Right atrium auricular region (tissue), 2 donors: ENCODE measurements at regions not wholly inside any gene's neighbourhood (a gene's known extent, or its start where the extent isn't known, plus 50 kb on each side); places are given as distances from the start of the nearest gene placed in this dataset.

Experiments used
- DNase-seq: peaks from one replicate; pipeline ENCODE4 v3.0.0-alpha.2; 2019; ENCODE audit warnings: low spot score
- H3K27ac ChIP-seq, 2 donors: fragments of 200-600 bp; sonication (generic); 1 replicate in 1 of 2; 2 replicates in 1 of 2; pipeline ENCODE4 v1.5.1; 2016 to 2019
- H3K27me3 ChIP-seq, 2 donors: fragments of 200-600 bp; sonication (generic); one replicate each; pipeline versions ENCODE4 v1.5.1 to v1.6.0; 2017 to 2019
- H3K36me3 ChIP-seq: fragments of 200-600 bp; sonication (generic); one replicate; pipeline ENCODE4 v1.5.1; 2016
- H3K4me1 ChIP-seq, 2 donors: fragments of 200-600 bp; sonication (generic); one replicate each; pipeline versions ENCODE4 v1.5.1 to v1.6.0; 2017 to 2019
- H3K4me3 ChIP-seq, 2 donors: fragments of 200-600 bp; sonication (generic); 1 replicate in 1 of 2; 2 replicates in 1 of 2; pipeline ENCODE4 v1.5.1; 2017 to 2019; ENCODE audit warnings: mild to moderate bottlenecking in 1 of 2, moderate library complexity in 1 of 2
- H3K9me3 ChIP-seq, 2 donors: fragments of 200-600 bp; sonication (generic); one replicate each; pipeline ENCODE4 v1.5.1; 2019
- TF ChIP-seq, protein P1 (sequence below), 2 donors: fragments of 200-600 bp; sonication (generic); IDR thresholded peaks; one replicate each; pipeline ENCODE4 v1.5.1; 2019; ENCODE audit warnings: antibody characterized with exemption in 2 of 2

DNA sequence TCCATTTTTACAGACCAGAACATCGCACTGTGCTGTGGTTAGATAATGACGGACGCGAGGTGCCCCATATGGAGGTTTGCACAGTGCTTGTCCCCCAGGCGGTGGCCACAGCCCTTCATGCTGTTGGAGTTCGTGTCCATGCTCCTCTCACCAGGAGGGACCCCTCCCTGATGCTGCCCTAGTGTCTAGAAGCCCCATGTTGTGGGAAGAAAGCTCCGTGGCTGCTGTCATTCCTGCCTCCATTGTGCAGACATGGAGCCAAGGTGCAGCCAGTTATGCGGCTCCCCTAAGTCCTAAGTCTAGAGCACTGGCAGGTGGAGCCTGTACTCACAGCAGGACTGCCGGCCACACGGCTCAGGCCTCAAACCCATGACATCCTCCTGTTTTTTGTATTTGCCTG lies 464.9 kb downstream of the EIPR1 start:
- Histone ChIP-seq H3K36me3 (no peaks in the 10 kb centered on the region), H3K4me3 (no peak overlapping the region), H3K27ac (no peak overlapping the region), H3K27me3 (no peaks in the 10 kb centered on the region), H3K9me3 (peaks cover 0 to 18% of the 10 kb centered on the region in 2 donors), H3K4me1 (no peaks in the 10 kb centered on the region)
- TF ChIP-seq, protein P1, sequence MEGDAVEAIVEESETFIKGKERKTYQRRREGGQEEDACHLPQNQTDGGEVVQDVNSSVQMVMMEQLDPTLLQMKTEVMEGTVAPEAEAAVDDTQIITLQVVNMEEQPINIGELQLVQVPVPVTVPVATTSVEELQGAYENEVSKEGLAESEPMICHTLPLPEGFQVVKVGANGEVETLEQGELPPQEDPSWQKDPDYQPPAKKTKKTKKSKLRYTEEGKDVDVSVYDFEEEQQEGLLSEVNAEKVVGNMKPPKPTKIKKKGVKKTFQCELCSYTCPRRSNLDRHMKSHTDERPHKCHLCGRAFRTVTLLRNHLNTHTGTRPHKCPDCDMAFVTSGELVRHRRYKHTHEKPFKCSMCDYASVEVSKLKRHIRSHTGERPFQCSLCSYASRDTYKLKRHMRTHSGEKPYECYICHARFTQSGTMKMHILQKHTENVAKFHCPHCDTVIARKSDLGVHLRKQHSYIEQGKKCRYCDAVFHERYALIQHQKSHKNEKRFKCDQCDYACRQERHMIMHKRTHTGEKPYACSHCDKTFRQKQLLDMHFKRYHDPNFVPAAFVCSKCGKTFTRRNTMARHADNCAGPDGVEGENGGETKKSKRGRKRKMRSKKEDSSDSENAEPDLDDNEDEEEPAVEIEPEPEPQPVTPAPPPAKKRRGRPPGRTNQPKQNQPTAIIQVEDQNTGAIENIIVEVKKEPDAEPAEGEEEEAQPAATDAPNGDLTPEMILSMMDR (IDR thresholded peaks at IDR 0.05): no peak
- DNase-seq: no peak

DNA sequence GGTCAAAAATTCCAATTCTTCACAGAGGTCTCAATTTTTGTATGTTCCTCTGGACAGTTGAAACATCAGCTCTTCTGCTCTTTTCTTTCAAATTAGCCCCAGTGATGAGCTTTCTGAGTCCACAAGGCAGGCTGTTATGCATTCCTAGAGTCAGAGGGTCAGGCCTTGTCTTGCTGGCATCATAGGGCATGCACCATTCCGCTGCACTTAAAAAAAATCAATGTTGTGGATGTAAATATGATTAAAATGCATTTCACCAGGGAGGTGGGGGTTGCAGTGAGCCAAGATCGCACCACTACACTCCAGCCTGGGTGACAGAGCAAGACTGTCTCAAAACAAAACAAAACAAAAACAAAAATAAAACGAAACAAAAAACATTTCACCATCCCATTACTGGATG lies 465.3 kb downstream of the EIPR1 start:
- no peak for DNase-seq
- no peak overlapping the region for H3K4me3 ChIP-seq
- no peaks in the 10 kb centered on the region for H3K27me3 ChIP-seq
- H3K4me1 ChIP-seq: no peaks in the 10 kb centered on the region
- TF ChIP-seq, protein P1 (IDR thresholded peaks at IDR 0.05): no peak
- peaks cover 0 to 18% of the 10 kb centered on the region in 2 donors for H3K9me3 ChIP-seq
- no peak overlapping the region for H3K27ac ChIP-seq
- no peaks in the 10 kb centered on the region for H3K36me3 ChIP-seq

DNA sequence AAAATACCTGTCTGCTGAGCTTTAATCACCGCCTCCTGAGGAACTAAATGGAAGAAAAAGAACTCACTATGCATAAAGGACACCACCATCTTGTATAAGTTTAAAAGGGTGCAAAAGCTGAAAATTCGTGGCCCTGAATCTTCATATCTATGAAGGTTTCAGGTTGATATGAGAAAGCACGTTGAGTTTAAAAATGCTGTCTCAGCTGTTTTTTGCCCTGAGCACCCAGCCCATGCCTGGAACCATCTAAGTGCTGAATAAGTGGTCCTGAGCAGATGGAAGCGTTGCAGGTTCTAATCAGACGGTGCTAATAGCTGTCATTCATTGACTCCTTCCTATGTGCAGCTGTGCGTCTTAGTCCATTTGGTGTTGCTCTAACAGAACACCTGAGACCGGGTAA lies 467.4 kb downstream of the EIPR1 start:
- H3K27me3 ChIP-seq: no peaks in the 10 kb centered on the region
- H3K9me3 ChIP-seq: peaks cover 0 to under 1% of the 10 kb centered on the region in 2 donors
- no peak overlapping the region for H3K27ac ChIP-seq
- H3K4me1 ChIP-seq: no peaks in the 10 kb centered on the region
- H3K4me3 ChIP-seq: no peak overlapping the region
- no peak for DNase-seq
- no peaks in the 10 kb centered on the region for H3K36me3 ChIP-seq
- TF ChIP-seq, protein P1 (IDR thresholded peaks at IDR 0.05): no peak

DNA sequence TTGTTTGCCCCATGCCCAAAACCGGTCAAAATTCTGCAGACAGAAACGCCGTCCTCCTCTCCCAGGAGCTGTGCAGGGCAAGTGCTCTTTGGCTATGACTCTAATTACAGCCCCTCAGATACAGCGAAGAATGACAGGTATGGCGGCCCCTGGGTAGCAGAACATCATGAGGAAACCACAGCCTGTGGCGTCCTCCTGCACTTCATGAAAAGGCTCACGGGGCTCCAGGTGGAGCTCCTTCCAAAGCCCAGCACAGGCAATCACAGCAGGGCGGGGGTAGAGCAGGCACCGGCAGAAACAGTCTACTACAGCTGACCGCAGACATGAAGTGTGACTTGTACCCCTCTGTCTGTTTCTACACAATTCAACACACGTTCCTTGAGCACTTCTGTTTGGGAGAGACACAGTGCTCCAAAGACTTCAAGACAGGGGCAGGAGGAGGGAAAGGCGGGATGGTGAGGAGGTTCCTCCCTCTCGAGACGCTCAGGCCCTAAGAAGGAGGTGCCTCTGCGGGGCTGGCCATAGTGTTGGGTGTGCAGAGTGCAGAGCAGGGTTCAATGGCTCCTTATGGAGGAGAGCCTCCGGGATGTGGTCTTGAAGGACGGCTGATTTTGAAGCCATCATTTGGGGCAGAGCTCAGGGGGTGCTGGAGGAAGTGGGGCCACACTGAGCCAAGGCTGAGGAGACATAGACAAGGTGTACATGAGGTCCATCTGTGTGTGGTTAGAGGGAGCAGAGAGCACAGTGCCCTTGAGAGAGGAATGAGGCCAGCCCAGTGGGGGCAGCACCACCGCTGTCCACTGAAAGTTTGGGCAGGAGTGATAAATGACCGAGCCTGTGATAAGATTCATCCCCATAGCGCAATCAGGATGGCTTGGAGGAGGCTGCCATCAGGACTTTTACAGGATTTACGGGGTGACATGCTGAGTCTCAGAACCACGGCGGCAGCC lies 468.3 kb downstream of the EIPR1 start:
- no peaks in the 10 kb centered on the region for H3K36me3 ChIP-seq
- H3K4me3 ChIP-seq: no peak overlapping the region
- no peaks in the 10 kb centered on the region for H3K9me3 ChIP-seq
- H3K27me3 ChIP-seq: no peaks in the 10 kb centered on the region
- no peak overlapping the region for H3K27ac ChIP-seq
- H3K4me1 ChIP-seq: no peaks in the 10 kb centered on the region
- TF ChIP-seq, protein P1 (IDR thresholded peaks at IDR 0.05): no peak
- DNase-seq: no peak

DNA sequence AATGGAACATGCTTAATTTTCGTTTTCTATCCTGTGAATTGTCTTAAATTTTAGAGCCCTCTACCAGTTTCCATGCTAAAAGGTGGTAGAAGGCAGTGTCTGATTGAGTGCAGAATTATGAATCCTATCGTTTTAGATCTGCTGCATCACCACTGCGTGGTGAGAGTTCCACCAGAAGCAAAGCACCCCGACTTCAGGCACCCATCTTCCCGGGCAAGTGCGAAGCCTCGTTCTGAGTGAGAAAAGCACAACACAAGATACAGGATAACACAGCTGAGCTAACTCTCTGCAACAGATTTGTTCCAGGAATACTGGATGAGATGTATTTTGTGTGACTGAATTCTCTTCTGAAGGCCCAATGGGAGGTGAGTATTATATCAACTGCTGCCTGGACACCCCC lies 471.5 kb downstream of the EIPR1 start:
- TF ChIP-seq, protein P1 (IDR thresholded peaks at IDR 0.05): no peak
- no peak for DNase-seq

More for the DNA sequence above, 471.5 kb downstream of the EIPR1 start:
- Histone ChIP-seq H3K4me3 (no peak overlapping the region), H3K4me1 (no peaks in the 10 kb centered on the region), H3K27me3 (no peaks in the 10 kb centered on the region), H3K36me3 (no peaks in the 10 kb centered on the region), H3K9me3 (no peaks in the 10 kb centered on the region), H3K27ac (no peak overlapping the region)
